SK-N-SH treated with all-trans-retinoic acid at 6 μM for 48 hours (cell line): ENCODE measurements at regions not wholly inside any gene's neighbourhood (a gene's known extent, or its start where the extent isn't known, plus 50 kb on each side); places are given as distances from the start of the nearest gene placed in this dataset.
A peak's percentile ranks its signal among the peaks of the same experiment; 100 is the strongest.

Experiments
- ATAC-seq: fragments of 200-7000 bp; cut with Tn5 transposase; 3 replicates; pipeline ENCODE4 v1.9.1; 2020; ENCODE audit warnings: mild to moderate bottlenecking, moderate library complexity
- ARNTL ChIP-seq: fragments of 450-650 bp; formaldehyde crosslinking; IDR thresholded peaks from 2 replicates; pipeline ENCODE4 v1.5.0; 2020; ENCODE audit warnings: low read depth, mild to moderate bottlenecking, moderate library complexity, borderline replicate concordance
- BACH2 ChIP-seq: fragments of 250-450 bp; sonication (Bioruptor Pico); IDR thresholded peaks from 2 replicates; pipeline ENCODE4 v1.9.0; 2021; ENCODE audit warnings: mild to moderate bottlenecking, borderline replicate concordance
- CSDC2 ChIP-seq: fragments of 250-450 bp; sonication (Bioruptor Pico); IDR thresholded peaks from 2 replicates; pipeline ENCODE4 v1.5.0; 2020; ENCODE audit warnings: mild to moderate bottlenecking, moderate library complexity
- GLIS3 ChIP-seq: fragments of 250-450 bp; sonication (Bioruptor Pico); IDR thresholded peaks from 2 replicates; pipeline ENCODE4 v1.5.0; 2020; ENCODE audit warnings: mild to moderate bottlenecking, moderate library complexity
- ISL1 ChIP-seq: fragments of 250-450 bp; sonication (Bioruptor Pico); IDR thresholded peaks from 2 replicates; pipeline ENCODE4 v2.1.2; 2022; ENCODE audit warnings: mild to moderate bottlenecking, moderate library complexity
- OSR1 ChIP-seq: fragments of 250-450 bp; sonication (Bioruptor Pico); IDR thresholded peaks from 2 replicates; pipeline ENCODE4 v1.8.0; 2022; ENCODE audit warnings: moderate library complexity, mild to moderate bottlenecking, inconsistent platforms
- PPARA ChIP-seq: fragments of 250-450 bp; sonication (Bioruptor Pico); IDR thresholded peaks from 2 replicates; pipeline ENCODE4 v1.5.0; 2020; ENCODE audit warnings: mild to moderate bottlenecking, borderline replicate concordance
- RARB ChIP-seq: fragments of 250-450 bp; sonication (Bioruptor Pico); IDR thresholded peaks from 2 replicates; pipeline ENCODE4 v1.8.0; 2021; ENCODE audit warnings: mild to moderate bottlenecking, moderate library complexity
- SNAI2 ChIP-seq: fragments of 250-450 bp; sonication (Bioruptor Pico); IDR thresholded peaks from 2 replicates; pipeline ENCODE4 v1.5.0; 2020; ENCODE audit warnings: mild to moderate bottlenecking, moderate library complexity
- TCF4 ChIP-seq: fragments of 250-450 bp; sonication (Bioruptor Pico); IDR thresholded peaks from 2 replicates; pipeline ENCODE4 v1.8.0; 2021; ENCODE audit warnings: mild to moderate bottlenecking, moderate library complexity, borderline replicate concordance
- TOX ChIP-seq: fragments of 250-450 bp; sonication (Bioruptor Pico); IDR thresholded peaks from 2 replicates; pipeline ENCODE4 v1.8.0; 2021; ENCODE audit warnings: mild to moderate bottlenecking, moderate library complexity, borderline replicate concordance
- ZC3H10 ChIP-seq: fragments of 250-450 bp; sonication (Bioruptor Pico); IDR thresholded peaks from 2 replicates; pipeline ENCODE4 v1.5.1; 2021; ENCODE audit warnings: mild to moderate bottlenecking, moderate library complexity
- ZFP3 ChIP-seq: fragments of 250-450 bp; sonication (Bioruptor Pico); IDR thresholded peaks from 2 replicates; pipeline ENCODE4 v1.5.0; 2020; ENCODE audit warnings: mild to moderate bottlenecking, moderate library complexity
- ZNF565 ChIP-seq: fragments of 450-650 bp; formaldehyde crosslinking; conservative IDR thresholded peaks from 2 replicates; pipeline ENCODE4 v1.5.0; 2020; ENCODE audit warnings: low read depth, mild to moderate bottlenecking, moderate library complexity
- ZNF70 ChIP-seq: fragments of 450-650 bp; formaldehyde crosslinking; IDR thresholded peaks from 2 replicates; pipeline ENCODE4 v1.5.0; 2020; ENCODE audit warnings: mild to moderate bottlenecking, moderate library complexity
- ZNF8 ChIP-seq: fragments of 450-650 bp; formaldehyde crosslinking; IDR thresholded peaks from 2 replicates; pipeline ENCODE4 v1.5.0; 2020; ENCODE audit warnings: mild to moderate bottlenecking, moderate library complexity
- TF ChIP-seq, protein P1 (sequence below): fragments of 250-450 bp; sonication (Bioruptor Pico); IDR thresholded peaks from 2 replicates; pipeline ENCODE4 v1.5.0; 2020; ENCODE audit warnings: mild to moderate bottlenecking, moderate library complexity
- TF ChIP-seq, protein P2 (sequence below): fragments of 250-450 bp; sonication (Bioruptor Pico); IDR thresholded peaks from 2 replicates; pipeline ENCODE4 v1.5.1; 2020; ENCODE audit warnings: low read depth, mild to moderate bottlenecking, moderate library complexity
- TF ChIP-seq, protein P3 (sequence below): fragments of 250-450 bp; sonication (Bioruptor Pico); IDR thresholded peaks from 2 replicates; pipeline ENCODE4 v1.5.1; 2021; ENCODE audit warnings: mild to moderate bottlenecking, moderate library complexity
- TF ChIP-seq, protein P4 (sequence below): fragments of 250-450 bp; sonication (Bioruptor Pico); IDR thresholded peaks from 2 replicates; pipeline ENCODE4 v1.8.0; 2021; ENCODE audit warnings: low read depth, mild to moderate bottlenecking, moderate library complexity, borderline replicate concordance

DNA sequence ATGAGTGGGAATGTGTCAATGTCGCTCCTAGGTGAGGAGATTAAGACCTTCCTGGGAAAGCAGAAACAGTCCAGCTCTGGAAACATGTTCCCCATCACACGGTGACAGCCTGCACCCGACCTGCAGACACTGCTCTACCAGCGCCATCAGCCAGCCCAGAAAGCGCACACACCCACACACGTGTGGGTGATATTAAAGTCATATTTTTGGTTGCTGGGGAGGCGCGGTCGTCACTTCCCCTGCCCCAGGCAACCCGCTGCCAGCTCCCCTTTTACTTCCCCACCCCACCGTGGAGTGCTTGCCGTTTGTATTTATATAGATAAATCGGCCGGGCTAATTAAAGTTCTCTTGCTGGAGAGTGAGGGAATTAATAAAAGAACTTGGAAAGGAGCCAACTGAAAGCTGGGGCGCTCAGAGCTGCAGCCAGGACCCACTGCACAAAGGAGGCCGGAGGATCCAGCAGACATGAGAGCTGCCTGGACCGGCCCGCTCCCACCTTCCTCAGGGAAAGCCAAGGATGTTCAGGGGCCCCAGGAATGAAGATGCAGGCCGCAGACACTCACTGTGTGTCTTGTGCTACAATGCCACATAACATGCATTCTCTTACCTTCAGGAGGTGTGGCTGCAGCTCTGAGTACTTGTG is 145.2 kb upstream of the UNC5B start:
- no peak for ATAC-seq
- TF ChIP-seq, protein P1, sequence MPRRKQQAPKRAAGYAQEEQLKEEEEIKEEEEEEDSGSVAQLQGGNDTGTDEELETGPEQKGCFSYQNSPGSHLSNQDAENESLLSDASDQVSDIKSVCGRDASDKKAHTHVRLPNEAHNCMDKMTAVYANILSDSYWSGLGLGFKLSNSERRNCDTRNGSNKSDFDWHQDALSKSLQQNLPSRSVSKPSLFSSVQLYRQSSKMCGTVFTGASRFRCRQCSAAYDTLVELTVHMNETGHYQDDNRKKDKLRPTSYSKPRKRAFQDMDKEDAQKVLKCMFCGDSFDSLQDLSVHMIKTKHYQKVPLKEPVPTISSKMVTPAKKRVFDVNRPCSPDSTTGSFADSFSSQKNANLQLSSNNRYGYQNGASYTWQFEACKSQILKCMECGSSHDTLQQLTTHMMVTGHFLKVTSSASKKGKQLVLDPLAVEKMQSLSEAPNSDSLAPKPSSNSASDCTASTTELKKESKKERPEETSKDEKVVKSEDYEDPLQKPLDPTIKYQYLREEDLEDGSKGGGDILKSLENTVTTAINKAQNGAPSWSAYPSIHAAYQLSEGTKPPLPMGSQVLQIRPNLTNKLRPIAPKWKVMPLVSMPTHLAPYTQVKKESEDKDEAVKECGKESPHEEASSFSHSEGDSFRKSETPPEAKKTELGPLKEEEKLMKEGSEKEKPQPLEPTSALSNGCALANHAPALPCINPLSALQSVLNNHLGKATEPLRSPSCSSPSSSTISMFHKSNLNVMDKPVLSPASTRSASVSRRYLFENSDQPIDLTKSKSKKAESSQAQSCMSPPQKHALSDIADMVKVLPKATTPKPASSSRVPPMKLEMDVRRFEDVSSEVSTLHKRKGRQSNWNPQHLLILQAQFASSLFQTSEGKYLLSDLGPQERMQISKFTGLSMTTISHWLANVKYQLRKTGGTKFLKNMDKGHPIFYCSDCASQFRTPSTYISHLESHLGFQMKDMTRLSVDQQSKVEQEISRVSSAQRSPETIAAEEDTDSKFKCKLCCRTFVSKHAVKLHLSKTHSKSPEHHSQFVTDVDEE (CRISPR knock-in tag) = no peak
- TF ChIP-seq RARB (CRISPR knock-in tag) = no peak
- no peak for TF ChIP-seq ZNF8
- TF ChIP-seq, protein P2, sequence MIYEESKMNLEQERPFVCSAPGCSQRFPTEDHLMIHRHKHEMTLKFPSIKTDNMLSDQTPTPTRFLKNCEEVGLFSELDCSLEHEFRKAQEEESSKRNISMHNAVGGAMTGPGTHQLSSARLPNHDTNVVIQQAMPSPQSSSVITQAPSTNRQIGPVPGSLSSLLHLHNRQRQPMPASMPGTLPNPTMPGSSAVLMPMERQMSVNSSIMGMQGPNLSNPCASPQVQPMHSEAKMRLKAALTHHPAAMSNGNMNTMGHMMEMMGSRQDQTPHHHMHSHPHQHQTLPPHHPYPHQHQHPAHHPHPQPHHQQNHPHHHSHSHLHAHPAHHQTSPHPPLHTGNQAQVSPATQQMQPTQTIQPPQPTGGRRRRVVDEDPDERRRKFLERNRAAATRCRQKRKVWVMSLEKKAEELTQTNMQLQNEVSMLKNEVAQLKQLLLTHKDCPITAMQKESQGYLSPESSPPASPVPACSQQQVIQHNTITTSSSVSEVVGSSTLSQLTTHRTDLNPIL (CRISPR knock-in tag) = no peak
- no peak for TF ChIP-seq CSDC2 (CRISPR knock-in tag)
- no peak for TF ChIP-seq ARNTL (CRISPR knock-in tag)
- no peak for TF ChIP-seq TOX (CRISPR knock-in tag)
- no peak for TF ChIP-seq ZC3H10 (CRISPR knock-in tag)
- no peak for TF ChIP-seq PPARA (CRISPR knock-in tag)
- TF ChIP-seq, protein P3, sequence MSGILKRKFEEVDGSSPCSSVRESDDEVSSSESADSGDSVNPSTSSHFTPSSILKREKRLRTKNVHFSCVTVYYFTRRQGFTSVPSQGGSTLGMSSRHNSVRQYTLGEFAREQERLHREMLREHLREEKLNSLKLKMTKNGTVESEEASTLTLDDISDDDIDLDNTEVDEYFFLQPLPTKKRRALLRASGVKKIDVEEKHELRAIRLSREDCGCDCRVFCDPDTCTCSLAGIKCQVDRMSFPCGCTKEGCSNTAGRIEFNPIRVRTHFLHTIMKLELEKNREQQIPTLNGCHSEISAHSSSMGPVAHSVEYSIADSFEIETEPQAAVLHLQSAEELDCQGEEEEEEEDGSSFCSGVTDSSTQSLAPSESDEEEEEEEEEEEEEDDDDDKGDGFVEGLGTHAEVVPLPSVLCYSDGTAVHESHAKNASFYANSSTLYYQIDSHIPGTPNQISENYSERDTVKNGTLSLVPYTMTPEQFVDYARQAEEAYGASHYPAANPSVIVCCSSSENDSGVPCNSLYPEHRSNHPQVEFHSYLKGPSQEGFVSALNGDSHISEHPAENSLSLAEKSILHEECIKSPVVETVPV (CRISPR knock-in tag) = no peak

DNA sequence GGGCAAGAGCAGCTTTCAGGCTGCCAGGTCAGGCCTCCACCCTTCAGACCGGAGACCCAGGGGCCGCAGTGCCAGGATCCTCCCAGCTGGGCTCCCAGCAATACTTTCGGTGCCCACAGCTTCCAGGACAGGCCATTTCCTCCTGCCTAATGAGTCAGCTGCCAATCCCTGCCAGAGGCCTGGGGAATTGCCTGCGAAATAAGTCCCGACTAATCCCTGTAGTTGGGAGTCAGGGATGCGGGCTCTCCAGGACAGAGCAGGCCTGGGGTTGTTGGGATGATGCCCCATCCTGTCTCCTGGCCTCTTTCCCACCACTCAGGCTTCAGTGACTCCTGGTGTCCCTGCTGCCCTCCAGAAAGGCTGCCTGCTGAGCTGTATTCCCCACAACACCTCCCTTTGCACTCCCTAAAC is 143.5 kb upstream of the UNC5B start:
- ATAC-seq = peak; percentile 57
- TF ChIP-seq PPARA (CRISPR knock-in tag) = no peak
- TF ChIP-seq, protein P3 (CRISPR knock-in tag) = no peak
- TF ChIP-seq ZFP3 (CRISPR knock-in tag) = no peak
- no peak for TF ChIP-seq CSDC2 (CRISPR knock-in tag)
- TF ChIP-seq, protein P2 (CRISPR knock-in tag) = no peak
- no peak for TF ChIP-seq SNAI2 (CRISPR knock-in tag)
- TF ChIP-seq ZNF8 = no peak
- TF ChIP-seq ZNF565 = no peak
- TF ChIP-seq, protein P4, sequence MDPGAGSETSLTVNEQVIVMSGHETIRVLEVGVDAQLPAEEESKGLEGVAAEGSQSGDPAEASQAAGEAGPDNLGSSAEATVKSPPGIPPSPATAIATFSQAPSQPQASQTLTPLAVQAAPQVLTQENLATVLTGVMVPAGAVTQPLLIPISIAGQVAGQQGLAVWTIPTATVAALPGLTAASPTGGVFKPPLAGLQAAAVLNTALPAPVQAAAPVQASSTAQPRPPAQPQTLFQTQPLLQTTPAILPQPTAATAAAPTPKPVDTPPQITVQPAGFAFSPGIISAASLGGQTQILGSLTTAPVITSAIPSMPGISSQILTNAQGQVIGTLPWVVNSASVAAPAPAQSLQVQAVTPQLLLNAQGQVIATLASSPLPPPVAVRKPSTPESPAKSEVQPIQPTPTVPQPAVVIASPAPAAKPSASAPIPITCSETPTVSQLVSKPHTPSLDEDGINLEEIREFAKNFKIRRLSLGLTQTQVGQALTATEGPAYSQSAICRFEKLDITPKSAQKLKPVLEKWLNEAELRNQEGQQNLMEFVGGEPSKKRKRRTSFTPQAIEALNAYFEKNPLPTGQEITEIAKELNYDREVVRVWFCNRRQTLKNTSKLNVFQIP = no peak
- no peak for TF ChIP-seq OSR1 (CRISPR knock-in tag)
- no peak for TF ChIP-seq GLIS3
- TF ChIP-seq TOX (CRISPR knock-in tag) = no peak
- no peak for TF ChIP-seq RARB (CRISPR knock-in tag)
- TF ChIP-seq ARNTL (CRISPR knock-in tag) = no peak
- TF ChIP-seq ZNF70 (CRISPR knock-in tag) = no peak
- TF ChIP-seq TCF4 (CRISPR knock-in tag) = no peak
- TF ChIP-seq ISL1 = no peak
- TF ChIP-seq BACH2 (CRISPR knock-in tag) = no peak
